ENCODE measurements at regions not wholly inside any gene's neighbourhood (a gene's known extent, or its start where the extent isn't known, plus 50 kb on each side); places are given as distances from the start of the nearest gene placed in this dataset.

DNA sequence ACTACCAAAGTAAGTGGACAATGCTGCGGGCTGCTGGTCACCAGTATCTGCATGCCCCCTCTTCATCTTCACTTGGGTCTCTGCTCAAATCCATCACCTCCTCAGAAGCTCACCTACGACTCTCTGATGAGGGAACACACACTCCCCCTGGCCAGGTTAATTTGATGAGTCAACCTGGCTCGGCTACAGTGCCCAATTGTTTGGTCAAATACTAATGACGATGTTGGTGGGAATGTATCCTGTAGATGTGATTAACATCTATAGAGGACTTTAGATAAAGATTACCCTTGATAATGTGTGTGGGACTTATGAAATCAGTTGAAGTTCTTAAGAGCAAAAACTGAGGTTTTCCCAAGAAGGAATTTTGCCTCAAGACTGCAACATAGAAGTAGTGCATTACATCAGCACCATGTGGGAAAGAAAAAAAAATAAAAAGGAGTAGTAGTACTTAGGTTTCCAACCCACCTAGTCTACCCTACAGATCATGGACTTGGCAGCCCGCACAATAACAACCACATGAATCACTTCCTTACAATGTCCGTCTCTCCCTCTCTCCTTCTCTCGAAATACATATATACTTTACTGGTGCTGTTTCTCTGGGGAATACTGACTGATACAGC is 467.3 kb downstream of the DNAH5 start:
- Histone ChIP-seq H3K27ac (ENCODE audit: low read depth, low read length) (no peak overlapping the region), H3K9me2 (ENCODE audit: insufficient read depth) (no peaks in the 10 kb centered on the region), H3K9ac (ENCODE audit: low read length) (no peak overlapping the region), H3K4me3 (replicated peaks in 1 of 2; ENCODE audit: low read depth in 1 of 2, low read length in 2 of 2) (no peak overlapping the region), H3K79me2 (ENCODE audit: insufficient read depth, low read length) (no peaks in the 10 kb centered on the region), H3K27me3 (ENCODE audit: insufficient read depth, low read length) (no peaks in the 10 kb centered on the region), H3K36me3 (ENCODE audit: control insufficient read depth in 1 of 2, insufficient read depth in 2 of 2, low read length in 2 of 2) (no peaks in the 10 kb centered on the region), H2AFZ (ENCODE audit: low read depth, low read length, poor library complexity, severe bottlenecking) (no peak overlapping the region), H3K9me3 (ENCODE audit: control insufficient read depth in 1 of 2, insufficient read depth in 1 of 2, low read depth in 1 of 2, low read length in 2 of 2) (peaks cover 8 to 11% of the 10 kb centered on the region in 2 experiments; a peak in 3 of 4 replicates), H3K4me2 (ENCODE audit: low read length) (no peak overlapping the region), H3K4me1 (ENCODE audit: control insufficient read depth in 1 of 2, insufficient read depth in 2 of 2, low read length in 2 of 2) (no peaks in the 10 kb centered on the region), H4K20me1 (ENCODE audit: insufficient read depth) (no peaks in the 10 kb centered on the region)
- ChIA-PET CTCF (no interaction called here), POLR2A (no interaction called here), RAD21 (ENCODE audit: low non-redundant PET in 1 of 2, low total read pairs in 2 of 2, uncharacterized antibody in 2 of 2, unreplicated experiment in 2 of 2) (no interaction called here)
- DNase-seq (ENCODE audit: low read depth, low spot score) (no peak), ATAC-seq (no peak)
- TF ChIP-seq RAD21 (IDR thresholded peaks at IDR 0.05; ENCODE audit: low read depth) (no peak), POLR2AphosphoS5 (IDR thresholded peaks at IDR 0.05; ENCODE audit: low read depth, low read length) (no peak), POLR2A (IDR thresholded peaks at IDR 0.05; ENCODE audit: borderline replicate concordance, extremely low read depth, insufficient read depth, insufficient read length) (no peak), JUND (IDR thresholded peaks at IDR 0.05) (no peak), SRF (IDR thresholded peaks at IDR 0.05; ENCODE audit: low read depth) (no peak), TCF7L2 (IDR thresholded peaks at IDR 0.05; ENCODE audit: borderline replicate concordance, extremely low read depth, insufficient read depth, insufficient read length) (no peak), EZH2 (IDR thresholded peaks at IDR 0.05) (no peak), ELF1 (IDR thresholded peaks at IDR 0.05; ENCODE audit: borderline replicate concordance, low read depth) (no peak), ZFX (IDR thresholded peaks at IDR 0.05) (no peak), EGR1 (IDR thresholded peaks at IDR 0.05; ENCODE audit: low read depth) (no peak), YY1 (IDR thresholded peaks at IDR 0.05; ENCODE audit: extremely low read depth, insufficient replicate concordance, low read depth, low read length) (no peak)
- TF ChIP-seq, protein P1, sequence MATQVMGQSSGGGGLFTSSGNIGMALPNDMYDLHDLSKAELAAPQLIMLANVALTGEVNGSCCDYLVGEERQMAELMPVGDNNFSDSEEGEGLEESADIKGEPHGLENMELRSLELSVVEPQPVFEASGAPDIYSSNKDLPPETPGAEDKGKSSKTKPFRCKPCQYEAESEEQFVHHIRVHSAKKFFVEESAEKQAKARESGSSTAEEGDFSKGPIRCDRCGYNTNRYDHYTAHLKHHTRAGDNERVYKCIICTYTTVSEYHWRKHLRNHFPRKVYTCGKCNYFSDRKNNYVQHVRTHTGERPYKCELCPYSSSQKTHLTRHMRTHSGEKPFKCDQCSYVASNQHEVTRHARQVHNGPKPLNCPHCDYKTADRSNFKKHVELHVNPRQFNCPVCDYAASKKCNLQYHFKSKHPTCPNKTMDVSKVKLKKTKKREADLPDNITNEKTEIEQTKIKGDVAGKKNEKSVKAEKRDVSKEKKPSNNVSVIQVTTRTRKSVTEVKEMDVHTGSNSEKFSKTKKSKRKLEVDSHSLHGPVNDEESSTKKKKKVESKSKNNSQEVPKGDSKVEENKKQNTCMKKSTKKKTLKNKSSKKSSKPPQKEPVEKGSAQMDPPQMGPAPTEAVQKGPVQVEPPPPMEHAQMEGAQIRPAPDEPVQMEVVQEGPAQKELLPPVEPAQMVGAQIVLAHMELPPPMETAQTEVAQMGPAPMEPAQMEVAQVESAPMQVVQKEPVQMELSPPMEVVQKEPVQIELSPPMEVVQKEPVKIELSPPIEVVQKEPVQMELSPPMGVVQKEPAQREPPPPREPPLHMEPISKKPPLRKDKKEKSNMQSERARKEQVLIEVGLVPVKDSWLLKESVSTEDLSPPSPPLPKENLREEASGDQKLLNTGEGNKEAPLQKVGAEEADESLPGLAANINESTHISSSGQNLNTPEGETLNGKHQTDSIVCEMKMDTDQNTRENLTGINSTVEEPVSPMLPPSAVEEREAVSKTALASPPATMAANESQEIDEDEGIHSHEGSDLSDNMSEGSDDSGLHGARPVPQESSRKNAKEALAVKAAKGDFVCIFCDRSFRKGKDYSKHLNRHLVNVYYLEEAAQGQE (IDR thresholded peaks at IDR 0.05; ENCODE audit: low read depth), result no peak
- TF ChIP-seq, protein P2, sequence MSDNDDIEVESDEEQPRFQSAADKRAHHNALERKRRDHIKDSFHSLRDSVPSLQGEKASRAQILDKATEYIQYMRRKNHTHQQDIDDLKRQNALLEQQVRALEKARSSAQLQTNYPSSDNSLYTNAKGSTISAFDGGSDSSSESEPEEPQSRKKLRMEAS (IDR thresholded peaks at IDR 0.05), result no peak
- TF ChIP-seq, protein P3, sequence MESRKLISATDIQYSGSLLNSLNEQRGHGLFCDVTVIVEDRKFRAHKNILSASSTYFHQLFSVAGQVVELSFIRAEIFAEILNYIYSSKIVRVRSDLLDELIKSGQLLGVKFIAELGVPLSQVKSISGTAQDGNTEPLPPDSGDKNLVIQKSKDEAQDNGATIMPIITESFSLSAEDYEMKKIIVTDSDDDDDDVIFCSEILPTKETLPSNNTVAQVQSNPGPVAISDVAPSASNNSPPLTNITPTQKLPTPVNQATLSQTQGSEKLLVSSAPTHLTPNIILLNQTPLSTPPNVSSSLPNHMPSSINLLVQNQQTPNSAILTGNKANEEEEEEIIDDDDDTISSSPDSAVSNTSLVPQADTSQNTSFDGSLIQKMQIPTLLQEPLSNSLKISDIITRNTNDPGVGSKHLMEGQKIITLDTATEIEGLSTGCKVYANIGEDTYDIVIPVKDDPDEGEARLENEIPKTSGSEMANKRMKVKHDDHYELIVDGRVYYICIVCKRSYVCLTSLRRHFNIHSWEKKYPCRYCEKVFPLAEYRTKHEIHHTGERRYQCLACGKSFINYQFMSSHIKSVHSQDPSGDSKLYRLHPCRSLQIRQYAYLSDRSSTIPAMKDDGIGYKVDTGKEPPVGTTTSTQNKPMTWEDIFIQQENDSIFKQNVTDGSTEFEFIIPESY (IDR thresholded peaks at IDR 0.05; ENCODE audit: extremely low read depth, insufficient replicate concordance, low read length), result no peak
- TF ChIP-seq, protein P4, sequence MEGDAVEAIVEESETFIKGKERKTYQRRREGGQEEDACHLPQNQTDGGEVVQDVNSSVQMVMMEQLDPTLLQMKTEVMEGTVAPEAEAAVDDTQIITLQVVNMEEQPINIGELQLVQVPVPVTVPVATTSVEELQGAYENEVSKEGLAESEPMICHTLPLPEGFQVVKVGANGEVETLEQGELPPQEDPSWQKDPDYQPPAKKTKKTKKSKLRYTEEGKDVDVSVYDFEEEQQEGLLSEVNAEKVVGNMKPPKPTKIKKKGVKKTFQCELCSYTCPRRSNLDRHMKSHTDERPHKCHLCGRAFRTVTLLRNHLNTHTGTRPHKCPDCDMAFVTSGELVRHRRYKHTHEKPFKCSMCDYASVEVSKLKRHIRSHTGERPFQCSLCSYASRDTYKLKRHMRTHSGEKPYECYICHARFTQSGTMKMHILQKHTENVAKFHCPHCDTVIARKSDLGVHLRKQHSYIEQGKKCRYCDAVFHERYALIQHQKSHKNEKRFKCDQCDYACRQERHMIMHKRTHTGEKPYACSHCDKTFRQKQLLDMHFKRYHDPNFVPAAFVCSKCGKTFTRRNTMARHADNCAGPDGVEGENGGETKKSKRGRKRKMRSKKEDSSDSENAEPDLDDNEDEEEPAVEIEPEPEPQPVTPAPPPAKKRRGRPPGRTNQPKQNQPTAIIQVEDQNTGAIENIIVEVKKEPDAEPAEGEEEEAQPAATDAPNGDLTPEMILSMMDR (IDR thresholded peaks at IDR 0.05 in 2 of 3, conservative IDR thresholded peaks at IDR 0.05 in 1 of 3; ENCODE audit: borderline replicate concordance in 1 of 3, insufficient read depth in 1 of 3, low read depth in 2 of 3, low read length in 2 of 3), result no peak
- TF ChIP-seq, protein P5, sequence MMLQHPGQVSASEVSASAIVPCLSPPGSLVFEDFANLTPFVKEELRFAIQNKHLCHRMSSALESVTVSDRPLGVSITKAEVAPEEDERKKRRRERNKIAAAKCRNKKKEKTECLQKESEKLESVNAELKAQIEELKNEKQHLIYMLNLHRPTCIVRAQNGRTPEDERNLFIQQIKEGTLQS (IDR thresholded peaks at IDR 0.05), result no peak
- no TSS peak for BruUV-seq (replicated peaks)
- intact Hi-C loops (cut with micrococcal nuclease), result no loop called here

All from HCT116 (cell line).